Trophoblast cell (in vitro differentiated cells and primary cell): ENCODE measurements at regions not wholly inside any gene's neighbourhood (a gene's known extent, or its start where the extent isn't known, plus 50 kb on each side); places are given as distances from the start of the nearest gene placed in this dataset.

Experiments used
- DNase-seq, 2 donors: peaks; one replicate each; pipeline ENCODE4 v3.0.0-alpha.2; 2016
- H2AFZ ChIP-seq: 2 replicates; pipeline ENCODE4 v1.6.1; 2013; ENCODE audit warnings: low read length, moderate library complexity, mild to moderate bottlenecking; ENCODE audit not compliant: insufficient read depth, poor library complexity
- H2AK5ac ChIP-seq: 2 replicates; pipeline ENCODE4 v1.6.1; 2013; ENCODE audit warnings: mild to moderate bottlenecking, low read length
- H2BK120ac ChIP-seq: 2 replicates; pipeline ENCODE4 v1.6.1; 2013; ENCODE audit warnings: low read length, mild to moderate bottlenecking, moderate library complexity; ENCODE audit not compliant: insufficient read depth, poor library complexity
- H2BK12ac ChIP-seq: 2 replicates; pipeline ENCODE4 v1.6.1; 2013; ENCODE audit warnings: mild to moderate bottlenecking, low read length, moderate library complexity
- H2BK5ac ChIP-seq: 2 replicates; pipeline ENCODE4 v1.6.1; 2013; ENCODE audit warnings: low read length, low read depth, moderate library complexity, mild to moderate bottlenecking; ENCODE audit not compliant: poor library complexity
- H3K14ac ChIP-seq: 2 replicates; pipeline ENCODE4 v1.6.1; 2013; ENCODE audit warnings: mild to moderate bottlenecking, low read length
- H3K18ac ChIP-seq: 2 replicates; pipeline ENCODE4 v1.6.1; 2013; ENCODE audit warnings: mild to moderate bottlenecking, low read length
- H3K23ac ChIP-seq: 2 replicates; pipeline ENCODE4 v1.6.1; 2013; ENCODE audit warnings: low read length
- H3K27ac ChIP-seq: 2 replicates; pipeline ENCODE4 v1.5.1; 2013; ENCODE audit warnings: low read depth, mild to moderate bottlenecking, inconsistent platforms, low read length, moderate library complexity
- H3K27me3 ChIP-seq: 2 replicates; pipeline ENCODE4 v1.6.1; 2013; ENCODE audit warnings: inconsistent platforms, mild to moderate bottlenecking, low read length, moderate library complexity; ENCODE audit not compliant: insufficient read depth
- H3K36me3 ChIP-seq, 2 experiments: 1 replicate in 1 of 2; 2 replicates in 1 of 2; pipeline ENCODE4 v1.6.1; 2013; ENCODE audit warnings: low read length in 2 of 2, mild to moderate bottlenecking in 2 of 2, moderate library complexity in 1 of 2; ENCODE audit not compliant: insufficient read depth in 2 of 2, control insufficient read depth in 1 of 2
- H3K4ac ChIP-seq: 2 replicates; pipeline ENCODE4 v1.6.1; 2013; ENCODE audit warnings: low read depth, mild to moderate bottlenecking, low read length, moderate library complexity
- H3K4me1 ChIP-seq, 2 experiments: 1 replicate in 1 of 2; 2 replicates in 1 of 2; pipeline ENCODE4 v1.6.1; 2013; ENCODE audit warnings: low read length in 2 of 2, mild to moderate bottlenecking in 2 of 2, moderate library complexity in 1 of 2; ENCODE audit not compliant: insufficient read depth in 2 of 2, control insufficient read depth in 1 of 2
- H3K4me2 ChIP-seq: 2 replicates; pipeline ENCODE4 v1.6.1; 2013; ENCODE audit warnings: inconsistent platforms, mild to moderate bottlenecking, low read length, moderate library complexity
- H3K4me3 ChIP-seq: 2 replicates; pipeline ENCODE4 v1.5.1; 2013; ENCODE audit warnings: mild to moderate bottlenecking, low read depth, low read length, inconsistent platforms
- H3K79me1 ChIP-seq: one replicate; pipeline ENCODE4 v1.6.1; 2013; ENCODE audit warnings: low read length
- H3K79me2 ChIP-seq: 2 replicates; pipeline ENCODE4 v1.6.1; 2013; ENCODE audit warnings: low read length, mild to moderate bottlenecking; ENCODE audit not compliant: control insufficient read depth, insufficient read depth, poor library complexity
- H3K9ac ChIP-seq: 2 replicates; pipeline ENCODE4 v1.6.1; 2013; ENCODE audit warnings: mild to moderate bottlenecking, low read length
- H3K9me3 ChIP-seq: 2 replicates; pipeline ENCODE4 v1.6.1; 2013; ENCODE audit warnings: low read depth, mild to moderate bottlenecking, control low read depth, inconsistent platforms, low read length; ENCODE audit not compliant: insufficient read depth
- H4K12ac ChIP-seq: 2 replicates; pipeline ENCODE4 v1.6.1; 2013; ENCODE audit warnings: low read depth, mild to moderate bottlenecking, low read length, moderate library complexity
- H4K8ac ChIP-seq: 2 replicates; pipeline ENCODE4 v1.6.1; 2013; ENCODE audit warnings: low read depth, mild to moderate bottlenecking, low read length, moderate library complexity
- H4K91ac ChIP-seq: one replicate; pipeline ENCODE4 v1.6.1; 2013; ENCODE audit warnings: low read depth, mild to moderate bottlenecking, low read length, moderate library complexity
- WGBS: extraction: QIAGEN DNeasy Blood & Tissue Kit; methylation state at CpG from one replicate; pipeline ENCODE4 v1.1.7; 2013; ENCODE audit warnings: missing lambda C conversion rate; ENCODE audit not compliant: insufficient read length, insufficient coverage; ENCODE audit errors: extremely low coverage; 5-methylcytosine and 5-hydroxymethylcytosine counted together

DNA sequence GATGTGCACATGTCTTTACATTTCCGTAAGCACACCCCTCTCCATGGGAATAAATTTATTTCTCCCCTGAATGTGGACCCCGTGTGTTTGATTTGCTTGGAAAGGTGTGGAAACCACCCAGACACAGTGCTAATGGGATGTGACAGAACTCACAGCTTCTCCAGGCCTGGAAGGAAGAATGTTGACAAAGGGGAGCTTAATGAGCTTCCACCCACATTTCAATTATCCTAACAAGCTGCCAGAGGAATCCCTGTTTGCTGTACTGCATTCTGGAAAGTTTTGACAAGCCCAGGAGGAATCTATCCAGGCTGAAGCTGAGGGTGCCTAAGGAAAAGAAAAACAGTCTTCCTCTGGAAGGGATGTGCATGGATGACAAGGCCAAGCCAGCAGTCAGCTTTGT, 51.2 kb upstream of the CCDC60 start:
- Histone ChIP-seq H3K4me3 (no peak overlapping the region), H3K4me1 (no peaks in the 10 kb centered on the region), H3K27me3 (no peaks in the 10 kb centered on the region), H4K91ac (no peak overlapping the region), H4K12ac (no peak overlapping the region), H3K9ac (no peak overlapping the region), H3K14ac (no peak overlapping the region), H3K79me2 (no peaks in the 10 kb centered on the region), H3K18ac (no peak overlapping the region), H3K4ac (no peak overlapping the region), H3K79me1 (no peaks in the 10 kb centered on the region), H3K27ac (no peak overlapping the region), H2BK120ac (no peak overlapping the region), H4K8ac (no peak overlapping the region), H2AFZ (no peak overlapping the region), H2BK12ac (no peak overlapping the region), H2AK5ac (no peak overlapping the region), H3K4me2 (no peak overlapping the region), H3K36me3 (no peaks in the 10 kb centered on the region), H3K9me3 (peaks cover 2% of the 10 kb centered on the region), H2BK5ac (no peak overlapping the region), H3K23ac (no peak overlapping the region)
- WGBS = no CpG with 5 or more reads among the region's 2 CpGs
- DNase-seq = peak; percentile 20 to 68
